ELF-1 (cell line): ENCODE measurements at regions not wholly inside any gene's neighbourhood (a gene's known extent, or its start where the extent isn't known, plus 50 kb on each side); places are given as distances from the start of the nearest gene placed in this dataset.
"Not testable (repeated sequence)": the region's sequence is repeated elsewhere in the genome, so short reads cannot be mapped to it uniquely, and the experiment has no call there.

Experiments
- DNase-seq: peaks from one replicate; pipeline ENCODE4 v3.0.0-alpha.2; 2016; ENCODE audit warnings: low read depth, low spot score

DNA sequence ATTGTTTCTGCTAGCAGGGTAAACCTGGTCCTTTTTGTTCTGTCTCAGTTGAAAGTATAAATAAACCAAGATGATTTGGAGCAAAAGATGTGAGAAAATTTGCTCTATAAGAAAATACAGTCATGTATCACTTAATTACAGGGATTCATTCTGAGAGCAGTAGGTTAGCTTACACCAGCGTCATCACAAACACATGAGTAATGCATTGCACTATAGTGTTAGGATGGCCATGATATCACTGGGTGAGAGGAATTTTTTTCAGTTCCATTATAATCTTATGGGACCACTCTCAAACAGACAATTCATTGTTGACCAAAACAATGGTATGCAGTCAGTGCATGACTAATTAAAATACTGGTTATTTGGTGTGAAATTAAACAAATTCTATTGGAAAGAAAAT is 430.9 kb downstream of the CHSY3 start:
- no peak for DNase-seq

DNA sequence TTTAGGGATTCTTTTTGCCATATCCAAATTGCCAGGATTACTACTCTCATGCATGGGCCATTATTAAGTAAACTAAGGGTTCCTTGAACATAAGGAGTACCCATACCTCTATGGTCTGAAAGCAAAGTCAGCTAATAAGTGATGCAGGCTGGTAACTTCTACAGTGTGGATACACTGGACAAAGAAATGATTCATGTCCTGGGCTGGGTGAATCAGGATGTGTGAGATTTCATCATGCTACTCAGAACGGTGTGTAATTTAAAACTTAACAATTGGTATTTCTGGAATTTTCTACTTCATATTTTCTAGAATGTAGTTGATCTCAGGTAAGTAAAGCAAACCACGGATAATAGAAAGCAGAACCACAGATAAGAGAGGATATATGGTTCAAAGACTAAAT is 428.8 kb downstream of the CHSY3 start:
- DNase-seq = no peak

GRCh38 chr5:130331332-130331731 is 427.1 kb downstream of the CHSY3 start:
- DNase-seq = no peak

DNA sequence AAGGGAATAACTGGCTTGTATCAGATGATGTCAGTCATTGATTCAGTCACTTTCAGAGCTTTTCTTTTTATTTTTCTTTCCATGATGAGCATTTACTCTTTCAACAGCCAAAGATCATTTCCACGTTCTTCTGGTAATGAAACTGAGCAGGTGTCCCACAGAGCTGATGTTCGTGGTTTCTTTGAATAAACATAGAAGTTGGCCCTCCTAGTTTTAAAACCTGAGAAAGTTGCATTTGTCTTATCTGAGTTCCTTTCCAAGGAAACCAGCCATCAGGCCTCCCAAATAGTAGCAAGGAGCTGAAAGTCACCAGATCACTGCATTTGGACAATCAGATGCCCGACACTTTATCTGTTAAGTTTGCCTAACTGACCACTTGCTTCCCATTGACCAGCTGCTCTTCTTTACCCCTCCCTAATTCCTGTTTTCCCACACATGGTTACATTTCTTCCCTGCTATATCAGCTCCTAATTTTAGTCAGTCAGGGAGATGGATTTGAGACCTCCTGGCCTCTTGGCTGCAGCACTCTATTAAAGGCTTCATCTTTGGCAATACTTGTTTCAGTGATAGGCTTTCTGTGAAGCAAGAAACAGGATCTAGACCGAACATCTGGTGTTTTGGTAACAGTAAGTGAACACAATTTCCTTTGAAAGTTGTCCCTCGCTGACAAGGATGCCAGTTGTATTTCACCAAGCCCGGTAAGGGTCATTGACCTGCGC is 420.8 kb downstream of the CHSY3 start:
- DNase-seq = no peak

- no peak for DNase-seq
These were observed 419.7 kb downstream of the CHSY3 start for GRCh38 chr5:130323804-130324454.

DNA sequence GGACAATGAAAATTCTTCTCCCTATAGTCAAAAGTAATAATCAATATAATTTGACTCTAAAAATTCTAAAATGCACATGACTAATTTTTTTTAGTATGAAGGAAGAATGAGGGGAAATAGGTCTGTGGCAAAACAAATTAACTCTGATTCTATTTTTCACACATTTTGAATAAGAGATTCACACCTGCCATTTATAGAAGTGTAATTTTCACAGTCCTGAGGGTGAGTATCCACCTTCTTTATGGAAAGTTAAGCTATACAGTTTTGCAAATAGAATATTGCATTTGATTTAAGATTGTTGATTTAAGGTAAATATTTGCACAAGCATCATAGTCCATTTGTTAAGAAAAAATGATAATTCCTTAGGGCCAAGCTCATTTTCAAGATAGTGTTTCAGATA is 417.7 kb downstream of the CHSY3 start:
- no peak for DNase-seq

GRCh38 chr5:130316971-130317680 is 412.9 kb downstream of the CHSY3 start:
- DNase-seq = peak; percentile 17

- no peak for DNase-seq
These were observed 391.0 kb downstream of the CHSY3 start for GRCh38 chr5:130295235-130295634.

- DNase-seq = not testable (repeated sequence)
These were observed 390.5 kb downstream of the CHSY3 start for GRCh38 chr5:130294798-130295197.

DNA sequence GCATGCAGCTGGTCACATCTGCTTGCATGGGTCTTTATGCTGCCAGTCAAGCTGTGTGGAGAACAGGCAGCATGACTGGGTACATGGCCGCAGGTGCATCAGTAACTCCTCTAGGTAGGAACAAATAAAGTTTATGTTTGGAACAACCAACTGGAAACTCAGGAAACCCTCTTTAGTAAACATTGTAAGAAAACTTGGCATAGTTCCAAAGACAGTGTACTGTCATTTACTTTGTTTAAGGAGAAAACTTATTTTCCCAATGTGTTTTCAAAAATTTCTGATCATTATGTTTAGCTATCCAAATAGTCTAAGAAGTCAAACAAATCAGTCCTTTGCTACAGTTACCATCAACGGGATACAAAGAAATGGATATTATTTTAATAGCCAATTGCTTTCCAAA is 386.0 kb downstream of the CHSY3 start:
- DNase-seq = no peak

GRCh38 chr5:130289132-130290088 is 385.1 kb downstream of the CHSY3 start:
- no peak for DNase-seq

DNA sequence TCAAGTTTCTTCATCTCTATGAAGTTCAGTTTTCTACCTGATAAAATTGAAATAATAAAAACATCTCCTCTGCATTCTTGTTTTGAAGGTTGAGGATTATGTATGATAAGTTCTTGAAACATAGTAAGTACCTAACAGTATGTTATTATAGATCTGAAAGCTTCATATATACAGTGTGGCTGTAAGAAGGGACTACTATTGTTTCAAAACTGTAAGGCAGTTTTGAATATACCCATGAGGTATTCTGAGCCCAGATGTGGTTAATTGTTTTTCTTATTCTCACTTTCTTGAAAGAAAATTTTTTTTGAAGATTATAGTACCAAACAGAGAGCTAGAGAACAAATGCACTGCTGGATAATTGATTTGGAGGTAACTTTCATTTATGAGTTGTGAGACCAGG is 383.2 kb downstream of the CHSY3 start:
- DNase-seq = no peak

DNA sequence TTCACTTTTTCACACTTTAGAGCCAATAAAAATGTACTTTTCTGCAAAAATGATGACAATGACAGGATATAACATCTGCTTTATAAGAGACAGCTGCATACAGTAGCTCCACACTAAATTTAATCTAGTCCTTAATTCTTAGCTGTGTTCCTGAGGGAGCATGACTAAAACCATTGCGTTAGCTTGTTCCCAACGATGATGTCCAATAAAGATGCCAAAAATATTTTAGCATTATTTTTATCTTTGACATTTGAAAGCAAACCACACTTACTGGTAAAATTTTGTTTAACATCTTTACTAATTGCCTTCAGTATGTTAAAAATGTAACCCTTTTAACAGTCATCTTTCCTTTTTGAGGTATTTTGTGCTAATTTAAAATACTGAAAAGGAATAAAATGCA is 382.7 kb downstream of the CHSY3 start:
- DNase-seq = no peak

GRCh38 chr5:130282049-130282448 is 377.8 kb downstream of the CHSY3 start:
- no peak for DNase-seq

DNA sequence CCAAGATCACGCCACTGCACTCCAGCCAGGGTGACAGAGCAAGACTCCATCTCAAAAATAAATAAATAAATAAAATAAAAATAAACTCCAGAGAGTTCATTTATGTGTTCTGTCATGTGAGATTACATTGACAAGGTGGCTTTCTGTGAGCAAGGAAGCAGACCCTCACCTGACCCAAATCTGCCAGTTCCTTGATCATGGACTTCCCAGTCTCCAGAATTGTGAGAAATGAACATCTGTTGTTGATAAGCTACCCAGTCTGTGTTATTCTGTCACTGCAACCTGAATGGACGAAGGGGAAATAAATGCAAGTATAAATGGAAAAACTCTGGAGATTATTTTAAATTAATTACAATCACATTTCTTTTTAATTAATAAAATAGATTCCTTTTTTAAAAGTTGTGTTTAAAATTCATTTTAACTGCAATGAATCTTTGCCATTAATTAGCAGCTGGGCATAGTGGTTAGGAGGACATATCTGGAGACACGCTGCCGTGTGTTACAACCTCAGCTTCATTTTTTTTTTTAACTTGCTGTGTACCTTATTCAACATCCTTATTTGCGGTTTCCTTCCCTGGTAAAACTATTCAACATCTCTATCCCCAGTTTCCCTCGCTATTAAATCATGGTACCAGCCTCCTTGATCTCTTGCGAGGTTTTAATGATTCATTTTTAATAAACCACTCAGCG is 376.4 kb downstream of the CHSY3 start:
- no peak for DNase-seq

DNA sequence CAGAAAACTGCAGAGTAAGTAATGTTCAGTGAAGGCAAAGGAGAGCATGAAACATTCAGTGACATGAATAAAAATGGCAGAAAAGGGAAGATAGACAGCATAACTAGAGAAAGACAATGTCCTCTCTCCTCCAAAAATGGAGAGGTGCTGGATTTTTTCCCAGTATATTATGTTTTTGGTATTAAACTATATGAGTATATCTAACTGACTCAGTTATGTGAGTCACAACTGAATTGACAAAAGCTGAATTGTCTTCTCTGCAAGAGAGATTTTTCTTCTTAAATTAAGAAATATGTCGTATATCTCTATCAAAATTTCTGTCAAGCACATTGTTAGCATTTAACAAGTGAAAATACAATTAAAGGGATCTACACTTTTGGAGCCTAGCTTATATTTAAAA is 375.1 kb downstream of the CHSY3 start:
- no peak for DNase-seq

DNA sequence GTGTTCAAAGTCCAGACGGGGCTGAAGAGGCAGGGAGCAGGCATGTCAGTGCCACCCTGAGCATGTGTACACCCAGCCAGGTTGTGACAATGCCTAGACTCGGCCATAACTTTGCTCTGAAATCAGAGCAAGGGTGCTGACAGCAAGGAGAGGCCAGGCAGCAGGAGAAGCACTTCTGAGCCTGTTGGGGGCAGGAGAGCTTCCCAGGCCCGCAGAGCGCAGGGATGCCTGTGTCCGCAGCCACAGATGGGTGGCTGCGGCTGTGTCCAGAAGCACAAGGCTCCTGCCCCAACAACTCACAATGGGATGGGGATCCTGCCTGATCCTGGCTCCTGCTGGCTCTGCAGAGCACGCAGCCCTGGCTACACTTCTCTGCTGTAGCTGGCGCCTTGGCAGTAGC is 373.9 kb downstream of the CHSY3 start:
- DNase-seq = peak; percentile 8

DNA sequence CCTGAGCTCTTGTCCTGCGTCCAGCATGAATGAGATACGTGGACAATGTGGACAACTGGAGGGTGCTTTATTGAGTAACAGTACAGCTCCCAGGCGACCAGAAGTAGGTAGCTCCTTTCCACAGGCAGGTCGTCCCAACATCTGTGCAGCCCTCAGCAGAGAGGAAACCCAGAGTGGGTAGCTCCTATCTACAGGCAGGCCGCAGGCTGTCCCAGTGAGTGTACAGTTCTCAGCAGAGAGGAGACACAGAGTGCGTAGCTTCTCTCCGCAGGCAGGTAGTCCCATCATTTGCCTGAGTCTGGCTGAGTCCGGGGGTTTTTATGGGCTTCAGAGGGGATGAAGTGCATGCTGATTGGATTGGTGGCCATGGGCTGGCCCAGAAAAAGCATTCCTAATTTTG is 373.3 kb downstream of the CHSY3 start:
- no peak for DNase-seq

DNA sequence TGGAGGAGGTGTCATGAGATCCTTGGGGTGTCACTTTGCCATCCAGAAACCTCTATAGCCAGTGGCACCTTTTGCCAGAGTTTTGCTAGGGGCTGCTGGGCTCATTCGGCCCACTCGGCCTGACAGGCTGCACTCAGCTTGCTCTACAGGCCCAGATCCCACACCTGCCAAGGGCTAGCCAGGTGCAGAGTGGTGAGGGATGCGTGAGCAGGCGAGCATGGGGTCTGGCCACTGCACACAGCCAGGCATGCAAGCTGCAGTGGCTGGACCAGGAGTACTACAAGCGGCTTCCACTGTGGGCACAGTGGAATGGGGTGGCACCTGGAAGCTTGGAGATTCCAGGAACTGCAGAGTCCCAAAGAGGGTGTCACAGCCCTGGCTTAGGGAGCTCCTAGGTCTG is 372.7 kb downstream of the CHSY3 start:
- DNase-seq = no peak

DNA sequence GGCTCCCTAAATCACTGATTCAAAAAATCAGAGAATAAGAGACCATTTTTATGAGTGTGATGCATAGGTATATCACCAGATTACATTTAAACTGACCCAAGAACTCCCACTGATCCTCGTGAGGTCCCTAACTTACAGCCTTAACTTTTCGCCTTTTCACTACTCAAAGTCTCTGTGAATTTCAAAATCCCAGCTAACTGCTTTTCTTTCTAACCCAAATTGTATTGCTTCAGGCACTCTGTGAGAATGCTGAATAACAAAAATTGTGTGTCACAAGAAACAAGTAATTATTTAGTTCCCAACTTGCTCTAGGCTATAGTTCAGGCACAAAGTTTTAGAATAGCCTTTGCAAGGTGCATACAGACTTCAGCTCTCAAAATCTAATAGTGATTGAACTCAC is 368.6 kb downstream of the CHSY3 start:
- peak; percentile 55 for DNase-seq

GRCh38 chr5:130270786-130271185 is 366.5 kb downstream of the CHSY3 start:
- no peak for DNase-seq
